Posterior vena cava (tissue), 2 donors: ENCODE measurements at regions not wholly inside any gene's neighbourhood (a gene's known extent, or its start where the extent isn't known, plus 50 kb on each side); places are given as distances from the start of the nearest gene placed in this dataset.

ENCODE experiments used
- DNase-seq: peaks from one replicate; pipeline ENCODE4 v3.0.0-alpha.2; 2020; ENCODE audit warnings: low spot score
- intact Hi-C, 2 donors: fragments of 100-400 bp; cut with DNase I; formaldehyde crosslinking; loops; one replicate each; pipeline versions ENCODE4 v1.14.1 to v1.14.2; 2022 to 2023
- donor health status: DM: yes; HTN: yes; CAD: no.
- donor health status: DM: yes; HTN: yes; CAD: no.

DNA sequence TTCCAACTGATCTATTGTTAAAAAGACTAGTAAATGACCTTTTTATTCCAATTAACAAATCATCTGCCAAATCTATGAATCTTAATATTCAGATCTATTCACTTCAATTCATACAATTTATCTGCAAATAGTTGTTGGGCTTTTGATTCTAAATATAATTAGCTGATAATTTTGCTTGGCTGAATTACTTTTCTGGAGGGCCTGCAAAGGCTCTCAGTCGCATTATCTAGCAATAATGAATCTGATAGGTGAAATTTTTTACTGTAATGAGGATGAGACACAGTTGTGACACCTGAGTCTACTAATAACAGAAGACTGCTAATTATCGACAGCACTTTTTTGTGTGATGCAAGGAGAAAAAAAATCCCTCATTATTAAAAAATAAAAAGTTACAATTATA is 565.1 kb downstream of the ZEB2 start:
- no peak for DNase-seq
- intact Hi-C loops, result no loop called here

- intact Hi-C loops, result no loop called here
- no peak for DNase-seq
These were observed 565.7 kb downstream of the ZEB2 start for GRCh38 chr2:143954186-143954585.

GRCh38 chr2:143953451-143954030 is 566.4 kb downstream of the ZEB2 start:
- intact Hi-C loops, result no loop called here

GRCh38 chr2:143952536-143952935 is 567.4 kb downstream of the ZEB2 start:
- intact Hi-C loops, result no loop called here
- no peak for DNase-seq

More at GRCh38 chr2:143953451-143954030, 566.4 kb downstream of the ZEB2 start:
- no peak for DNase-seq

- intact Hi-C loops, result no loop called here
These were observed 569.2 kb downstream of the ZEB2 start for GRCh38 chr2:143950704-143951103.

GRCh38 chr2:143949121-143949848 is 570.6 kb downstream of the ZEB2 start:
- intact Hi-C loops, result no loop called here
- DNase-seq, result no peak

More at GRCh38 chr2:143950704-143951103, 569.2 kb downstream of the ZEB2 start:
- DNase-seq, result no peak

DNA sequence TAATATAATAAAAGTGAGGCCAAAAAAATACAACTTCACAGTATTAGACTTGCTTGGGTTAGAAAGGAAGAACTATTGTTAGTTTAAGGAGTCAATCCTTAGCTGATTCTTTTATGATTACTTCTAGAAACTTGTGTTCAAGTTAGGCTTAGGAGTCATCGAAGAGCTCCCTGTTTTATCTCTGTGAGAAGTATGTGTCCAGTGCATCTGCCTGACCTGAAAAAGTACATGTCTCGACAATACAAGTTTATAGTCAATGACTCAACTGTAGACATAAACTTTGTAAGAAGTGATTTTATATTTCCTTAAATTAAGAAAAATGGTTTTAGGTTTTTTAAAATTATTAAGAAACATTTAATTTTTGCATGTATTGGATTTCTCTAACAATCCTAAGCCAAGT is 571.2 kb downstream of the ZEB2 start:
- no peak for DNase-seq
- intact Hi-C loops, result no loop called here

DNA sequence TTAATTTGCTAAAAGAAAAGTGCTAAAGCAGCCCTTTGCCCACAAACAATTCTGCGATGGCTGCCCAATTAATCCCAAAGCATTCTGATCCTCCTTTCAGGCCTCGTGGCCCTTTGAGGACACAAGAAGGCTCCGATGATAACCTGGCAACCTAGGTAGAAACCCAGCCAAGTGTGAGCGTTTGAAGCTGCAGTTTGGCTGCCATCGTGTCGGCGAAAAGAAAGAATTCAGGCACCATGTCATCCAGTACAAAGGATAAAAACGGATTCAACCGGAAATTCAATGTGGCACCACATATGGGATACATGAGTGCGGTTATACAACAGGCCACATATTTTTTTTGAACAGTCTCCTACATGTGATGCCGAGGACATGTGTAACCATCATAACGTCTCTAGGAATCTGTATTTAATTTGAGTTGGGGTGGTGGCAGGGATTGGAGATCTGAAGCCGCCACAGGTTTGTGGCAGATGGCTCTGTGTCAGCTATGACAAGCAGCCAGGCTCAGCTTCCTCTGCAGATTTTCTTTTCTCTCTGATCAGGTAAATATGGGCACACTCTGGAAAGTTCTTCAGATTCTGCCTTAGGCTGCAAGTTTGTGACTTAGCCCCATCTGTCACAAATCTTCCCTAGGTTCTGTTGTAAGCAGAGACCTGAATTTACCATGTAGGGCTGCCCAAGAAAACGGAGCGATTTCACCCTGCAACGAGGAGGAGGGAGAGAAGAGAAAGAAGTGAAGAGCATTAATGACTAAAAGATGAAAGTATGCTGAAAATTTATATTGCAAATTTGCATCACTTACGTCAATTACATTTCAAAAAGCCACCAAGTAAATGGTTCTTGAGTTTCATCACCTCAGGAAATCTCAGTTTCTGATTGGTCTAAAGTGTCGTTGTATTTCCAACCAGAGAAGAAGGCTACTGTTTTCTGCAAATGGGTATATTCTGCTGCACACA is 573.2 kb downstream of the ZEB2 start:
- DNase-seq, result no peak
- intact Hi-C loops, result no loop called here

- intact Hi-C loops, result no loop called here
These were observed 577.4 kb downstream of the ZEB2 start for GRCh38 chr2:143942486-143942885.

DNA sequence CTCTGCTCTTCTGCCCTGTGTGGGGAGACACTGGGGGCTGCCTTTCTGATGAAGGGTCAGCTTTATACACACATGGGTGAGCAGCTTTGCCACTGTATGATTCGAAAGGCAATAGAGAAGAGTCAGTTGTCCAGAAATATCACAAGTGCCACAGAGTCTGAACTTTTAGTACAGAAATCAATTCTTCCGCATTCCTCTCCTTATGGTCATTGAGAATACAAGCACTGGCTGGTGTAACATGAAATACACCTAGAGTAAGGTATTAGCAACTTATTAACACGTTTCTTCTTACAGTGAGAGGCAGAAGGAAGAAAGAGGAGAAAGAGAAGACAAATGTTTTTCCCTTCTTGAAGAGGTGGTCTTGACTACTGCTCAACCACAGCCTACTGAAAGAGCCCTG is 579.2 kb downstream of the ZEB2 start:
- intact Hi-C loops, result no loop called here
- no peak for DNase-seq

More at GRCh38 chr2:143942486-143942885, 577.4 kb downstream of the ZEB2 start:
- DNase-seq, result no peak

DNA sequence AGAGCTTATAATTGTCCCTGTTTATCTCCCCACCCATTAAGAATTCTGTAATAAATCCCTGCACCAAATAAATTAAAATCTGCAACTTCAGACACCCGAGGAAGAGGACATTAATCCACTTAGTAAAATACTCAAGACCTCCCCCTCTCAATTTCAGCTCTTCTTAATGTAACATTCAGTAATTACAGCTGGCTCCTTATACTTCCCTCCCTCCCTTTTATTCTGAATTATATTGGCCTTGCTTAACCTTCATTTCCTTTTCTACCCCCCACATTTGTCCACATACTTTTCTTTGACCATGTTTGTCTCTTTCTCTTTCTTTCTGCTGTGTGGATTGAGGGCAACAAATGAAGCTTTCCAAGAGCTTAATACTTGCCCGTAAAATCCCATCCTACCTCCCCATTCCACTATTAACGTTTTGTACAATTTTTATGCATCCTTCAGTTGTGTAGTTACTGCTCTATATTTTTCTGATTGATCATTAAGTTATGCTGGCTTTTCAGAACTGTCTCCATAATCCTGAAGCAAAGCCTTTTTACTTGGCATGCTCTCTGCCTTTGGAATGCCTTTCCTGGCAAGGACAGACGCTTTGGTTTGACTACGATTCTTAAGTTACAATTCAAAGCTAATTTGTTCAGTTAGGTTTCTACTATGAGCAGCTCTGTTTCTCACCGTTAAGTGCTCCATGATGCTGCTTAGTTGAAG is 580.1 kb downstream of the ZEB2 start:
- intact Hi-C loops, result loop anchor here (5.0 to 10.0 kb wide), 2 partner anchors 425 to 578 kb away; no protein-coding TSS in a partner anchor
- no peak for DNase-seq

GRCh38 chr2:143937723-143938350 is 582.1 kb downstream of the ZEB2 start:
- DNase-seq, result no peak
- intact Hi-C loops, result loop anchor here (5.0 to 10.0 kb wide), 2 partner anchors 423 to 579 kb away; no protein-coding TSS in a partner anchor

GRCh38 chr2:143936848-143937722 is 582.8 kb downstream of the ZEB2 start:
- DNase-seq, result peak; percentile 83
- intact Hi-C loops, result loop anchor here (5.0 to 10.0 kb wide), 2 partner anchors 422 to 580 kb away; no protein-coding TSS in a partner anchor

DNA sequence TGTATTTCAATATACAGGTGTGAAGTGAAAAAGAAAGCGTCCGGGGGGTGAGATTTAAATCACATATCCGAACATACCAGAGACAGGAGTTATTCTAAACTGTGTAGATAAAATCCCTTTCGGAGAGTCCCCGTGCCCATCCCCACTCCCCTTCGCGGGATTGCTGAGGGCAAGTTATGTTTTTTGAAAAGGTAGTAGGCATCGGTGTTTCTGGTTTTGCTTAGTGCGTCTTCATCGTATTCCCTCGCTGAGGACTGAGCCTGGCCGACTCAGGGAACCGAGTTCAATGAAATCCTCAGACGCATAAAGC is 583.4 kb downstream of the ZEB2 start:
- DNase-seq, result no peak
- intact Hi-C loops, result loop anchor here (5.0 to 10.0 kb wide), 2 partner anchors 422 to 581 kb away; no protein-coding TSS in a partner anchor

- no peak for DNase-seq
- intact Hi-C loops, result loop anchor here (5.0 to 10.0 kb wide), 2 partner anchors 421 to 582 kb away; no protein-coding TSS in a partner anchor
These were observed 584.5 kb downstream of the ZEB2 start for GRCh38 chr2:143935482-143935752.

DNA sequence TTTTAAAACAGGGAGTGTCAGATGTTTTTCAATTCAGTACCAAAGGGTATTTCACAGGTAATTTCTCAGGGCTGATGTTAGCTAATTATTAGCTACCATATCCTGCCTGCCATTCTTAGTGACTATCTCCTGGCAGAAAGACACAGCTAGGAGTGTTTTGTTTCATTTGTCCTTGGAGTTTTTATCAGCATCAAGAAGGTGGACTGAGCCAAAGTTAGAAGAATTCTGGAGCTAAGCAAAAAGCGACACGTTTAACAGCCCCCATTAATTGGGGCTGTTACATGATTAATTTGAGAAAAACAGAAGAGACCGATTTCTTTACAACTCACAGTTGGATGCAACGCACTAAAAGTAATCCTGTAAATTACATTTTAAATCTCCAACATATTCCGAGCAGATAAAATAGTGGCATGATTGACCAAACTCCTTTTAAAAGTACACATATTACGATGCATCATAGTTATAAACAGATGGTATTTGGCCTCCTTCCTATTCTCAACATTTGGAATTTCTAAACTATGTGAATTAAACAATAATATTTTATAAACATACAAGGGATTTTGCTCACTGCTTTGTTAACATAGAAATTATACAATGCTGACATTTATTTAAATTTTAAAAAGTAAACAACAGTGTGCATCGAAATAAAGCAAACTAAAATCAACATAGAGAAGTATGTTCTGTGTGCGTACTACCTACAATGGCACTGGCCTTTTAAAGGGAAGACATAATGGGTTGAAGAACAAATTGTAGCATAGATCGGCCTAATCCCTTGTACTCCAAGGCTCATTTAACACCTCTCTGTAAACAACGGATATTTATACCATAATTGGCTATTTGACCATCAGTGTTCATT is 585.1 kb downstream of the ZEB2 start:
- intact Hi-C loops, result loop anchor here (5.0 to 10.0 kb wide), 2 partner anchors 420 to 582 kb away; no protein-coding TSS in a partner anchor
- DNase-seq, result no peak
